Adrenal gland (tissue), 9 donors: ENCODE measurements at regions not wholly inside any gene's neighbourhood (a gene's known extent, or its start where the extent isn't known, plus 50 kb on each side); places are given as distances from the start of the nearest gene placed in this dataset.

Experiments
- DNase-seq, 7 donors: peaks; one replicate each; pipeline ENCODE4 v3.0.0-alpha.2; 2019 to 2020
- H3K27ac ChIP-seq, 5 donors: fragments of 200-600 bp; sonication (generic) in 4 of 5; 1 replicate in 3 of 5; 2 replicates in 2 of 5; pipeline versions ENCODE4 v1.5.1 to v1.8.0; 2016 to 2020; ENCODE audit warnings: mild to moderate bottlenecking in 1 of 5
- H3K27me3 ChIP-seq: fragments of 200-600 bp; 2 replicates; pipeline ENCODE4 v1.8.0; 2021
- H3K36me3 ChIP-seq, 2 donors: fragments of 200-600 bp; replicated peaks in 1 of 2; 1 replicate in 1 of 2; 2 replicates in 1 of 2; pipeline versions ENCODE4 v1.5.1 to v1.8.0; 2018 to 2022
- H3K4me1 ChIP-seq, 2 donors: fragments of 200-600 bp; replicated peaks in 1 of 2; 1 replicate in 1 of 2; 2 replicates in 1 of 2; pipeline versions ENCODE4 v1.5.1 to v1.8.0; 2018 to 2021
- H3K4me3 ChIP-seq, 4 donors: fragments of 200-600 bp; sonication (generic) in 3 of 4; one replicate each; pipeline ENCODE4 v1.5.1; 2016 to 2018
- H3K9me3 ChIP-seq, 3 donors: fragments of 200-600 bp; sonication (generic) in 1 of 3; replicated peaks in 1 of 3; 1 replicate in 2 of 3; 2 replicates in 1 of 3; pipeline versions ENCODE4 v1.5.1 to v1.8.0; 2016 to 2021
- CTCF ChIP-seq, 6 experiments: fragments of 450-650 bp in 4 of 6; fragments of 200-600 bp in 2 of 6; sonication (generic) in 1 of 6; IDR thresholded peaks; 1 replicate in 5 of 6; 2 replicates in 1 of 6; pipeline versions ENCODE4 v1.5.1 to v1.8.0; 2016 to 2021; ENCODE audit warnings: antibody characterized with exemption in 6 of 6, mild to moderate bottlenecking in 2 of 6, moderate library complexity in 1 of 6
- POLR2A ChIP-seq, 2 donors: fragments of 450-650 bp; IDR thresholded peaks; one replicate each; pipeline ENCODE4 v1.6.1; 2017; ENCODE audit warnings: antibody characterized with exemption in 2 of 2, mild to moderate bottlenecking in 2 of 2, moderate library complexity in 1 of 2
- WGBS, 4 donors: extraction: QIAGEN DNeasy Blood & Tissue Kit in 2 of 4; methylation state at CpG; one replicate each; pipeline versions ENCODE4 v1.1.5 to v1.1.7; 2013 to 2017; 5-methylcytosine and 5-hydroxymethylcytosine counted together
- intact Hi-C, 2 donors: fragments of 100-400 bp; cut with DNase I; formaldehyde crosslinking; loops; one replicate each; pipeline versions ENCODE4 v1.14.1 to v1.15.0; 2022 to 2023
- donor health status: healthy with polysubstance abuse.
- donor health status: Bipolar disorder and iron deficiency.
- donor health status: DM: yes; HTN: yes; CAD: no.
- donor health status: DM: no; HTN: no; CAD: no.
- donor health status: DM: no; HTN: no; CAD: no.

GRCh38 chr12:58570411-58570810 is 349.9 kb downstream of the LRIG3 start:
- no peaks in the 10 kb centered on the region for H3K9me3 ChIP-seq
- intact Hi-C loops, result no loop called here
- H3K27me3 ChIP-seq, result no peaks in the 10 kb centered on the region
- H3K27ac ChIP-seq, result no peak overlapping the region
- DNase-seq, result no peak
- H3K4me3 ChIP-seq, result no peak overlapping the region
- H3K36me3 ChIP-seq, result no peaks in the 10 kb centered on the region
- TF ChIP-seq POLR2A (IDR thresholded peaks at IDR 0.05) (no peak), CTCF (IDR thresholded peaks at IDR 0.05) (no peak)
- H3K4me1 ChIP-seq, result no peaks in the 10 kb centered on the region
- 88 to 100% (median 91%) methylated on average over 1 of the region's 1 CpG for whole genome bisulfite sequencing, 4 donors

GRCh38 chr12:58575256-58575655 is 345.0 kb downstream of the LRIG3 start:
- TF ChIP-seq CTCF (IDR thresholded peaks at IDR 0.05), result no peak
- TF ChIP-seq POLR2A (IDR thresholded peaks at IDR 0.05), result no peak
- H3K9me3 ChIP-seq, result no peaks in the 10 kb centered on the region
- H3K27me3 ChIP-seq, result no peaks in the 10 kb centered on the region
- H3K4me3 ChIP-seq, result no peak overlapping the region
- H3K36me3 ChIP-seq, result no peaks in the 10 kb centered on the region
- WGBS, 4 donors, result 60 to 70% (median 67%) methylated on average over 5 of the region's 5 CpGs
- intact Hi-C loops, result no loop called here
- H3K4me1 ChIP-seq, result no peaks in the 10 kb centered on the region
- no peak overlapping the region for H3K27ac ChIP-seq
- peak in 3 of 7 donors; percentile 9 to 54 (median 14) for DNase-seq

GRCh38 chr12:58576081-58576480 is 344.2 kb downstream of the LRIG3 start:
- WGBS, 4 donors, result 81 to 84% (median 82%) methylated on average over 5 of the region's 5 CpGs
- no peak for DNase-seq
- TF ChIP-seq CTCF (IDR thresholded peaks at IDR 0.05) (no peak), POLR2A (IDR thresholded peaks at IDR 0.05) (no peak)

GRCh38 chr12:58576916-58577315 is 343.4 kb downstream of the LRIG3 start:
- DNase-seq, result no peak
- Histone ChIP-seq H3K4me1 (no peaks in the 10 kb centered on the region), H3K27me3 (no peaks in the 10 kb centered on the region), H3K27ac (no peak overlapping the region), H3K4me3 (no peak overlapping the region), H3K9me3 (no peaks in the 10 kb centered on the region), H3K36me3 (no peaks in the 10 kb centered on the region)
- WGBS, 4 donors, result 50 to 60% (median 57%) methylated on average over 5 of the region's 5 CpGs
- intact Hi-C loops, result no loop called here
- TF ChIP-seq CTCF (IDR thresholded peaks at IDR 0.05) (no peak), POLR2A (IDR thresholded peaks at IDR 0.05) (no peak)

More at GRCh38 chr12:58576081-58576480, 344.2 kb downstream of the LRIG3 start:
- H3K27me3 ChIP-seq, result no peaks in the 10 kb centered on the region
- H3K36me3 ChIP-seq, result no peaks in the 10 kb centered on the region
- H3K27ac ChIP-seq, result no peak overlapping the region
- no peaks in the 10 kb centered on the region for H3K9me3 ChIP-seq
- no peak overlapping the region for H3K4me3 ChIP-seq
- H3K4me1 ChIP-seq, result no peaks in the 10 kb centered on the region
- intact Hi-C loops, result no loop called here
